ENCODE measurements at regions not wholly inside any gene's neighbourhood (a gene's known extent, or its start where the extent isn't known, plus 50 kb on each side); places are given as distances from the start of the nearest gene placed in this dataset.

DNA sequence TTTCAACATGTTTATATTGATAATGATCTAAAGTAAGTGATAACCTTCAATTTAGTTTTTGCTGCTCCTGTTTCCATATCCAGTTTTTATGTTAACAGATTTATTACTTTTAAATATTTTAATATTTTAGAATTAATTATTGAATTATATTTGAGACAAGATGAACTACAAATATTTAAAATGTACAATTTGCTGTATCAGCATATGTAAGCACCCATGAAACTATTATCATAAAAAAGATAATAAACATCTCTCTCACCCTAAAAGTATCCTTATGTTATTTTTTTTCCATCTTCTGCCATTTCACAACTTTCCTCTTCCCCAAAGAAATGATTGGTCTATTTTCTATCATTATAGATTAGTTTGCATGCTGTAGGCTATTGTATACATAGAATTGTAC, 1426.6 kb upstream of the PRR20A start:
- Mint-ChIP-seq H3K27ac (no peak overlapping the region), H3K9me3 (peaks cover 17% of the 10 kb centered on the region), H3K36me3 (ENCODE audit: low read depth) (no peaks in the 10 kb centered on the region), H3K4me3 (no peak overlapping the region), H3K27me3 (no peaks in the 10 kb centered on the region), H3K4me1 (no peaks in the 10 kb centered on the region)
- no peak for ATAC-seq (replicated peaks)

DNA sequence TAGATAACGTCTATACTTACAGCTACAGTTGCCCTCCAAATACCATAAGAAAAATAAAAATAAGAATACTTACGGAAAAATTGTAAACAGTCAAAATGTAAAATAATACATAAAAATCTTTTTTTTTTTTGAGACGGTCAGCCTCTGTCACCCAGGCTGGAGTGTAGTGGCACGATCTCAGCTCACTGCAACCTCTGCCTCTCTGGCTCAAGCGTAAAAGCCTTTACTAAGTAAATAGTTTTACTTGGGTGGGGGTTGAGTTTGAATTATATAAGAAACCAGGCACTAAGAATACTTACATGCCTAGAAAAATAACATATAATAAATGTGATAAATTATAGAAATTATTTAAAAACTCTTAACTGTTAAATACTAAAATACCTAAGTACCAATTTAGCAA, 1413.0 kb upstream of the PRR20A start:
- H3K4me1 Mint-ChIP-seq = no peaks in the 10 kb centered on the region

DNA sequence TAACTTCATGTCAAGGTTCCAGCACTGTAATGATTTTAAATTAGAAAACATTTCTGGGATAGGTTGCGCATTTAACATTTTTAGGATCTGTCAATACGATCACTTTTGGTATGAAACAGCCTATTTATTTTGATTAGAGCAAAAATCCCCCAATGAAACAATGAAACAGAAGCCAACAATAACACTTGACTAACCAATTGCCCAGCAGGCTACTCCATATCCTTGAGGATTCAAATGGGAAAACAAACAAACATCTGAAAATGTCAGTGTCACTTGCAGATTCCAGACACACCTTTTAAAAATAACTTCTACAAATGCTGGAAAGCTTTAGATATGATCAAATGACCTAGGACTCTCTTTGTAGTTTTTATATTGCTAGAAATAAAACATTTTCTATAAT, 1412.5 kb upstream of the PRR20A start:
- no peak overlapping the region for H3K27ac Mint-ChIP-seq
- ATAC-seq (replicated peaks) = no peak
- no peaks in the 10 kb centered on the region for H3K27me3 Mint-ChIP-seq
- H3K36me3 Mint-ChIP-seq (ENCODE audit: low read depth) = no peaks in the 10 kb centered on the region
- H3K4me1 Mint-ChIP-seq = no peaks in the 10 kb centered on the region
- no peak overlapping the region for H3K4me3 Mint-ChIP-seq
- H3K9me3 Mint-ChIP-seq = peaks cover 15% of the 10 kb centered on the region

More for the DNA sequence above, 1413.0 kb upstream of the PRR20A start:
- peaks cover 11% of the 10 kb centered on the region for H3K9me3 Mint-ChIP-seq
- no peak for ATAC-seq (replicated peaks)
- no peaks in the 10 kb centered on the region for H3K27me3 Mint-ChIP-seq
- H3K36me3 Mint-ChIP-seq (ENCODE audit: low read depth) = no peaks in the 10 kb centered on the region
- no peak overlapping the region for H3K4me3 Mint-ChIP-seq
- H3K27ac Mint-ChIP-seq = no peak overlapping the region

DNA sequence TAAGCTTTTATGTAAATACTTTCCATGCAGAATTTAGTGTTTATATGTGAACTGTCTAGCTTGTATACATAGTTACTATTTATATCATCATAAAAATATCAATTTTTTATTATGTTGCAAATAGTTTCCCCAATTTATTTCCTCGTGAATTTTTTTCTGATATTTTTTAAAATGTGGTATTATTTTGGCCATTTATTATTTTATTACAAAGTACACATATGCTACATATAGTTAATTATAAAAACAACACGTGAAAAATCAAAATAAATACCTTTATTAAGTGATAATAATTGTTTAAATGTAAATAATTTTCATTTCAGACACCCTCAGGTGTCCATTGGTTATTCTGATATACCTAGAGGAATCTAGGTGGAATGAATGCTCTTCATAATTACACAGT, 1394.9 kb upstream of the PRR20A start:
- Mint-ChIP-seq H3K4me3 (no peak overlapping the region), H3K36me3 (ENCODE audit: low read depth) (no peaks in the 10 kb centered on the region), H3K4me1 (no peaks in the 10 kb centered on the region), H3K27ac (no peak overlapping the region), H3K27me3 (no peaks in the 10 kb centered on the region), H3K9me3 (no peaks in the 10 kb centered on the region)
- no peak for ATAC-seq (replicated peaks)

DNA sequence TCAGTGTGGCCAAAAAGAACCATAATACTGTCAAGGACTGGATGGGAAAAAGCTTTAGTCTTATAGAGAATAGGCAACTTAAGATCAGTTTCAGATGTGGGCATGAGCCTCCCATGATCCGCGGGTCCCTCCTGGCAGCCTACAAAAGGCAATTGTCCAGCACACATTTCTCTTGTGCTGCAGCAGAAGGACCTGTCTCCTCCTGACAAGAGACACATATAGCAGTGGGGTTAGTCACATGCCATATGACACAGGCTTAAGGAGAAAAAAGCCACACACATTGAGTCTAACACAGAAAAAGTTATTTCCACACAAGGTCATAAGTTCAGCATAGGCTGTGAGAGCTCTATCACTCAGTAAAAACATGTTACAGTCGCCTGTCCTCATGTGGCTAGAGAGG, 1378.7 kb upstream of the PRR20A start:
- no peaks in the 10 kb centered on the region for H3K4me1 Mint-ChIP-seq
- H3K27ac Mint-ChIP-seq = no peak overlapping the region
- no peak overlapping the region for H3K4me3 Mint-ChIP-seq
- peaks cover 5% of the 10 kb centered on the region for H3K9me3 Mint-ChIP-seq
- no peaks in the 10 kb centered on the region for H3K27me3 Mint-ChIP-seq
- no peak for ATAC-seq (replicated peaks)
- no peaks in the 10 kb centered on the region for H3K36me3 Mint-ChIP-seq (ENCODE audit: low read depth)

DNA sequence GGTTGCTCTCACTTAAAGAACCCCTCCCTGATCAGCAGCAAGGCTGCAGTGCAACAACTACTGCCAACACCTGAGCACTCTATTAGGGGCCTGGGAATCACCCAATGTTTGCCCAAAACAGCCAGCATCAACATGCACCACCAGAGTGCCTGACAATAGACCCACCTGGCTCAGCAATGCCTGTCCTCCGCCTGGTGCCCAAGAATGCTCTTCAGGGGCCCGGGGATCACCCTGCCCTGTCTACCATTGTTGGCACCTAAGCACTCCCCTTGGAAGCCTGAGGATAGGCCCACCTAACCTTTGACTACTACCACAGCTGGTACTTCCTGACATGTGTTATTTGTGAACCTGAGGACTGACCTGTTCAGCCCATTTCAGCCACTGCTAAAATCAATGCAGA, 1363.1 kb upstream of the PRR20A start:
- Mint-ChIP-seq H3K36me3 (ENCODE audit: low read depth) (no peaks in the 10 kb centered on the region), H3K27me3 (no peaks in the 10 kb centered on the region), H3K4me3 (no peak overlapping the region), H3K4me1 (no peaks in the 10 kb centered on the region), H3K27ac (no peak overlapping the region), H3K9me3 (peaks cover 21% of the 10 kb centered on the region)
- no peak for ATAC-seq (replicated peaks)

DNA sequence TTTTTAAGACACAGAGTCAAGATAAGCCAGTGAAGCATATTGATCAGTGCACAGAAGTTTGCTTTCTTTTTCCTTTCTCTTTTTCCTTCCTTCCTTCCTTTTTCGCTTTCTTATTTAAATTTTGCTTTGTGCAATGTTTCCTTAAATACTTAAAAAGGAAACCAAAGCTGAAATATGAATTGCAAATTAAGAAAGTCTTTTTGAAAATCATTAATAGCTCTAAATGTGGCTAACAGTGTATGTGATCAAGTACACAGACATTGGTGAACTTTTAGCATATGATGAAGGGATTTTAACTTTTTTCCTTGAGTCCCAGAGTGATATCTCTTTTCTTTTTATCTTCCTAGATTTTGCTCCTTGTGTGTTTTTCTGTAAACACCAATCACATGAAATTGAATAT, 1356.9 kb upstream of the PRR20A start:
- no peak overlapping the region for H3K27ac Mint-ChIP-seq
- no peaks in the 10 kb centered on the region for H3K4me1 Mint-ChIP-seq
- no peak overlapping the region for H3K4me3 Mint-ChIP-seq
- H3K36me3 Mint-ChIP-seq (ENCODE audit: low read depth) = no peaks in the 10 kb centered on the region
- H3K9me3 Mint-ChIP-seq = peaks cover 8% of the 10 kb centered on the region
- no peaks in the 10 kb centered on the region for H3K27me3 Mint-ChIP-seq
- no peak for ATAC-seq (replicated peaks)

DNA sequence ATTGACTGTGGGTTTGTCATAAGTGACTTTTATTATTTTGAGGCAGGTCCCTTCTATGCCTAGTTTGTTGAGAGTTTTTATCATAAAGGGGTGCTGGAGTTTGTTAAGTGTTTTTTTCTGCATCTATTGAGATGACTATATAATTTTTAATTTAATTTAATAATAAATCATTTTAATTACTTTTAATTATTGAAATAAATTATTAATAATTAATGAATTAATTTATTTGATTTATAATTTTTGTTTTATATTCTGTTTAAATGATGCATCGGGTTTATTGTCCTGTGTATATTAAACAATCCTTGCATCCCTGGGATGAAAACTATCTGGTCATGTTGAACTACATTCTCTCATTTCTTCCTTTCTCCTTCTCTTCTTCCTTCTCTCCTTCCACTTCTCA, 1352.2 kb upstream of the PRR20A start:
- Mint-ChIP-seq H3K27me3 (no peaks in the 10 kb centered on the region), H3K36me3 (ENCODE audit: low read depth) (no peaks in the 10 kb centered on the region), H3K9me3 (peaks cover 8% of the 10 kb centered on the region), H3K4me1 (no peaks in the 10 kb centered on the region), H3K27ac (no peak overlapping the region), H3K4me3 (no peak overlapping the region)
- ATAC-seq (replicated peaks) = no peak

DNA sequence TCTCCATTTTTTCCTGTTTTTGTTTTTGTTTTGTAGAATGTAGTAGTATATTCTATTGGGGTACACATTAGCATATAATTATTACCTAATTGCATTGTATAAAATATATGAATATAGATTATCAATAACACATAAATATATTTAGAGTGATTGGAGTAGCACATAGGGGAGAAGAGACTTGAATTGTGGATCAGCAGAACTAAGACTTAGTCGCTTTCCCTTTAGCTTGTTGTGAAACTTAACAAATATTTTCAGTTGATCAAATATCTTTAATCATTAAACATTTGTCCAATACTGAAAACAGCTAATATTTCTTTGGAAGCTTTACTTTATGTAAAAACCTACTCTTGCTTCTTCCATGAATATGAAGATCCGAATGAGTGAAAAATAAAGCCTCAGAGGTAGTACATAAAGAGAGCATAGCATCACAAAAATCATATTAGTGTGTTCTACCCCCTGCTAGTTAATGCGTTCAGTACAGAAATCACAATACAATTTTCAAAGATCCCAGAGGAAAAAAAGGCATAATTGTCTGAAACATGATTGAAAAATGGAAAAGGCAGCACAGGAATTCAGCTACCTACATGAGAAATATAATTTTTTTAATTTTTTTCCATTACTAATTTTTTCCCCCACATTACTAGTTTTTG, 1348.0 kb upstream of the PRR20A start:
- no peak for ATAC-seq (replicated peaks)
- H3K4me3 Mint-ChIP-seq = no peak overlapping the region
- no peaks in the 10 kb centered on the region for H3K27me3 Mint-ChIP-seq
- no peak overlapping the region for H3K27ac Mint-ChIP-seq
- peaks cover 4% of the 10 kb centered on the region for H3K9me3 Mint-ChIP-seq
- no peaks in the 10 kb centered on the region for H3K36me3 Mint-ChIP-seq (ENCODE audit: low read depth)
- H3K4me1 Mint-ChIP-seq = no peaks in the 10 kb centered on the region

DNA sequence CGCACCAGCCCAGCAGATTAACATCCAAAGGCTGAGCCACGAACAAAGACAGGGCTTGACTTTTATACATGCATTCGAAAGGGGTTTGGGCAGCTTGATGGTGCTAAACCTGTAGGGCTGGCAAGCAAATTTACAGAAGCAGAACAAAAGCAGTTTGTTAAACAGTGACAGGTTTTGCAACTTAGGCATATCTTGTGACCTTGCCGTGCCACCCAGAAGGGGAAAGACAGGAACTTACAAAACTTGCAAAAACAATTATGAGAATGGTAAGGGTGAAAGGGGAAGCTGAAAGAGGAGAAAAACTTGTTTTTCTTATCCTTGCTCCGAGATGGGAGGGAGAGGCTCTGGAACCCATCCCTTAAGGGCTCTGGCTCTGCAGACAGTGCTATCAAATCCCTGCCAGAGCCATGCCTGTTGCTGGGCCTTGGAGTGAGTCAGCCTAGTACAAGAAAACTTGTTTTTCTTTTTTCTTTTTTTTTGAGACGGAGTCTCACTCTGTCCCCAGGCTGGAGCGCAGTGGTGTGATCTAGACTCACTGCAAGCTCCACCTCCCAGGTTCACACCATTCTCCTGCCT, 1325.2 kb upstream of the PRR20A start:
- Mint-ChIP-seq H3K4me3 (no peak overlapping the region), H3K27ac (no peak overlapping the region), H3K4me1 (no peaks in the 10 kb centered on the region), H3K27me3 (no peaks in the 10 kb centered on the region), H3K9me3 (no peaks in the 10 kb centered on the region), H3K36me3 (ENCODE audit: low read depth) (no peaks in the 10 kb centered on the region)
- no peak for ATAC-seq (replicated peaks)

DNA sequence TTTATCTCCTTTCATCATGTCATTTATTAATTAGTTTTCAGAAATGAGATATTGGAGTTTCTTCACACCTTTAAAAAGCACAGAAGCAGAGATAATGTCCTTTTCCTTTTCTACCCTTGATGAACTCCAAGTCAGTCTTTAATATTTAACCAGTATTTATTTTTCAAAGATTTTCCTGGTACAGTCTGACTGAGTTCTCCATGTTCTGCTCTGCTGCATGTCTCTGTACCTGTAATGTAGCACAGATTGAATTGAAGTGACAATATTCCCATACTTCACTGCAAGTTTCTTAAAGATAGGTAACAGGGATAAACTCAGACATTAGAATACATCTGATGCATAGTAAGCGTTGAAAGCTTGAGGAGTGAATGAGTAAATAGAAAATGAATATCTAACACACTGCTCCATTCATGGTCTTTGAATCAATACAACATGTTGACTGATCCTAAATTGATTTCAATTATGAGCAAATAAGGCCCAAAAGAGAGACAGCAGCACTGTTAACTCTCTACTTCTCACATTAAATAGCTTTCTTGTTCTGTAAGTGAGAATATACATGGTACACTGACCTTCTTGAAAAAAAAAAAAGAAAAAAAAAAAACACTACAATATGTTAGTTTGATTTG, 1323.6 kb upstream of the PRR20A start:
- Mint-ChIP-seq H3K27ac (no peak overlapping the region), H3K36me3 (ENCODE audit: low read depth) (no peaks in the 10 kb centered on the region), H3K4me3 (no peak overlapping the region), H3K27me3 (no peaks in the 10 kb centered on the region), H3K4me1 (no peaks in the 10 kb centered on the region), H3K9me3 (no peaks in the 10 kb centered on the region)
- ATAC-seq (replicated peaks) = no peak

DNA sequence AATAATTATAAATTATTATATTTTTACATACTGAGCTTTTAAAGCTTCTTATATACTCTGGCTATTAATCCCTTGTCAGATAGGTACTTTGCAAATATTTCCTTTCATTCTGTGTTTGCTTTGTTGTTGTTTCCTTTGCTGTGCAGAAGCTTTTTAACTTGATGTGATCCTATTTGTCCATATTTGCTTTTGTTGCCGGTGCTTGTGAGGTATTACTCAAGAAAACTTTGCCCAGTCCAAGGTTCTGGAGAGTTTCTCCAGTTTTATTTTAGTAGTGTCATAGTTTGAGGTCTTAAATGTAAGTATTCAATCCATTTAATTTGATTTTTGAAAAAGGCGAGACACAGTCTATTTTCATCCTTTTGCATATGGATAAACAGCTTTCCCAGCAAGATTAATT, 1319.9 kb upstream of the PRR20A start:
- ATAC-seq (replicated peaks) = no peak
- Mint-ChIP-seq H3K9me3 (no peaks in the 10 kb centered on the region), H3K27me3 (no peaks in the 10 kb centered on the region), H3K27ac (no peak overlapping the region), H3K36me3 (ENCODE audit: low read depth) (no peaks in the 10 kb centered on the region), H3K4me3 (no peak overlapping the region), H3K4me1 (no peaks in the 10 kb centered on the region)

DNA sequence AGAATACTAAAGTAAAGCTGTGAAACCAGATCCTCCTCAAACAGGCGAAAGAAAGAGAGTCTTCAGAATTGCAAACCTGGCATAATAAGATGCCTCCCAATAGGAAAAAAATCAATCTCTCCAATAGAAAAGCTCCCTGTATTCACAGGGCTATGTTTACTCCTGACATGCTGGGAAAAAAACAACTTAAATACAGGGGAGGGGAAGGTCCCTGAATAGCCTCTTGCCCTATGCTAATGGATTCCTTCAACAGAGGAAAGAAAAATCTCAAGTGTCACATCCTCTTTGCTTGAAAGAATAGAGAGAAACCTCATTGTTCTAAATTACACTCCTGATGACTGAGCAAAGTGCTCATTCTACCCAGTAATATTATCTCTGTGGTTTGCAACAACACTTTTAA, 1271.1 kb upstream of the PRR20A start:
- no peaks in the 10 kb centered on the region for H3K27me3 Mint-ChIP-seq
- H3K9me3 Mint-ChIP-seq = peaks cover 24% of the 10 kb centered on the region
- no peak overlapping the region for H3K27ac Mint-ChIP-seq
- no peaks in the 10 kb centered on the region for H3K36me3 Mint-ChIP-seq (ENCODE audit: low read depth)
- ATAC-seq (replicated peaks) = no peak
- H3K4me3 Mint-ChIP-seq = no peak overlapping the region
- no peaks in the 10 kb centered on the region for H3K4me1 Mint-ChIP-seq

DNA sequence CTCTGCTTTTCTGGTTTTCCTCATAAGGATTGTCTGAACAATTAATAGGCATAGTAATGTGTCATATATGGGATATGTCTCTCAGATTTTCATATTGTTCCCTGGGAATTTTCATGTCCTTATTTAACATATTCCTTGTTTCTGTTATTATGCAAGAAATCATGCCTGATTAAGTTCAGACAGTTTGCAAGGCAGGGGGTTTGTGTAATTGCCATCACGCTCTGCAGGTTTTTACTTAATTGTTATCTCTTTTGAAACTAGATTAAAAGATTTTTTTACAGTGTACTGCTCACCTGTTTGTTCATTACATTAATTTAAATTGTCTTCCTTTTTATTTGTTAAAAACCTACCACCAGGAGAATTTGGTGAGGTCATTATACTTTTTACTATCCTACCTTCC, 1253.2 kb upstream of the PRR20A start:
- H3K4me3 Mint-ChIP-seq = no peak overlapping the region
- H3K4me1 Mint-ChIP-seq = no peaks in the 10 kb centered on the region
- no peaks in the 10 kb centered on the region for H3K36me3 Mint-ChIP-seq (ENCODE audit: low read depth)
- H3K27ac Mint-ChIP-seq = no peak overlapping the region
- H3K9me3 Mint-ChIP-seq = peaks cover 18% of the 10 kb centered on the region
- H3K27me3 Mint-ChIP-seq = no peaks in the 10 kb centered on the region
- ATAC-seq (replicated peaks) = no peak

DNA sequence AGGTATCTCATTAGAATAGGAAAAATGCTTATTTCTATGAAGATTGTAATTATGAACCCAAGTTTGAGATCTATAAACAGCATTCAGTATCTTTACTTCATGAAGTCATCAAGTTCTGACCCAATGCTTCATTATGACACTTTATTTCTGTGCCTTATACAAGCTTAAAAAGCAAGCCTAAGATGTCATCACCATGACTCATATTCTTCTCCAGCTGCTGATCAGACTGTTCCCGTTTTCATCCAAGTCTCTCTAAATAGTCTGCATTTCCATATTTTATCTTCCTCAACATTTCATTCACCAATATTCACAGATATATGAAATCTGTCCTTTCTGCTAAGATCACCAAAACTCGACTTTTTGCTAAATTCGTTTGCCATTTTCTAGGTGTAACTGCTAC, 1247.2 kb upstream of the PRR20A start:
- Mint-ChIP-seq H3K4me1 (no peaks in the 10 kb centered on the region), H3K36me3 (ENCODE audit: low read depth) (no peaks in the 10 kb centered on the region), H3K4me3 (no peak overlapping the region), H3K27me3 (no peaks in the 10 kb centered on the region), H3K27ac (no peak overlapping the region), H3K9me3 (peaks cover 5% of the 10 kb centered on the region)
- no peak for ATAC-seq (replicated peaks)

Data from activated T-helper 17 cell treated with anti-CD3 and anti-CD28 coated beads, Interleukin-2, amount 50 U/mL, for 72 hours (primary cell).